ENCODE measurements at regions not wholly inside any gene's neighbourhood (a gene's known extent, or its start where the extent isn't known, plus 50 kb on each side); places are given as distances from the start of the nearest gene placed in this dataset.

DNA sequence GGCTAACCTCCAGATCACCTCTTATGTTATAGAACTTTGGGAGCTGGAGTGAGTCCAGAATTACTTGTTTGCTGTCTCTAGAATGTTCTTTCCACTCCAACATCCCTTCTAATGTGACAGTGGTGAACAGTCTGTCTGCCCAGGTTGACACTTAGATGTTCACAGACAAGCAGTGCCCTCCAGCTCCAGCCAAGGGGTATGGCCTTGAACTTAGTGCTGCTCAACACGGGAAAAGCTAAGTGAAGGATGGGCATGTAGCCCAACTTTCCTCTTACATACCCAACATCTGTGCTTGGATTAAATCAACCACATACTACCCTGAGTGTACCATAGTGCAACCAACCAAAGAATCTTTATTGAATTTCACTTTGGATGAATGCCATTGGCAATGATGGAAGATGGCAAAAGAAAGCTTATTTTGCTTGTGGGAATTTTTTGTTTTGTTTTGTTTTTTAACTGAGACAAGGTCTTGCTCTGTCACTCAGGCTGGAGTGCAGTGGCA lies 201.2 kb downstream of the NXNL2 start:
- TF ChIP-seq, protein P1, sequence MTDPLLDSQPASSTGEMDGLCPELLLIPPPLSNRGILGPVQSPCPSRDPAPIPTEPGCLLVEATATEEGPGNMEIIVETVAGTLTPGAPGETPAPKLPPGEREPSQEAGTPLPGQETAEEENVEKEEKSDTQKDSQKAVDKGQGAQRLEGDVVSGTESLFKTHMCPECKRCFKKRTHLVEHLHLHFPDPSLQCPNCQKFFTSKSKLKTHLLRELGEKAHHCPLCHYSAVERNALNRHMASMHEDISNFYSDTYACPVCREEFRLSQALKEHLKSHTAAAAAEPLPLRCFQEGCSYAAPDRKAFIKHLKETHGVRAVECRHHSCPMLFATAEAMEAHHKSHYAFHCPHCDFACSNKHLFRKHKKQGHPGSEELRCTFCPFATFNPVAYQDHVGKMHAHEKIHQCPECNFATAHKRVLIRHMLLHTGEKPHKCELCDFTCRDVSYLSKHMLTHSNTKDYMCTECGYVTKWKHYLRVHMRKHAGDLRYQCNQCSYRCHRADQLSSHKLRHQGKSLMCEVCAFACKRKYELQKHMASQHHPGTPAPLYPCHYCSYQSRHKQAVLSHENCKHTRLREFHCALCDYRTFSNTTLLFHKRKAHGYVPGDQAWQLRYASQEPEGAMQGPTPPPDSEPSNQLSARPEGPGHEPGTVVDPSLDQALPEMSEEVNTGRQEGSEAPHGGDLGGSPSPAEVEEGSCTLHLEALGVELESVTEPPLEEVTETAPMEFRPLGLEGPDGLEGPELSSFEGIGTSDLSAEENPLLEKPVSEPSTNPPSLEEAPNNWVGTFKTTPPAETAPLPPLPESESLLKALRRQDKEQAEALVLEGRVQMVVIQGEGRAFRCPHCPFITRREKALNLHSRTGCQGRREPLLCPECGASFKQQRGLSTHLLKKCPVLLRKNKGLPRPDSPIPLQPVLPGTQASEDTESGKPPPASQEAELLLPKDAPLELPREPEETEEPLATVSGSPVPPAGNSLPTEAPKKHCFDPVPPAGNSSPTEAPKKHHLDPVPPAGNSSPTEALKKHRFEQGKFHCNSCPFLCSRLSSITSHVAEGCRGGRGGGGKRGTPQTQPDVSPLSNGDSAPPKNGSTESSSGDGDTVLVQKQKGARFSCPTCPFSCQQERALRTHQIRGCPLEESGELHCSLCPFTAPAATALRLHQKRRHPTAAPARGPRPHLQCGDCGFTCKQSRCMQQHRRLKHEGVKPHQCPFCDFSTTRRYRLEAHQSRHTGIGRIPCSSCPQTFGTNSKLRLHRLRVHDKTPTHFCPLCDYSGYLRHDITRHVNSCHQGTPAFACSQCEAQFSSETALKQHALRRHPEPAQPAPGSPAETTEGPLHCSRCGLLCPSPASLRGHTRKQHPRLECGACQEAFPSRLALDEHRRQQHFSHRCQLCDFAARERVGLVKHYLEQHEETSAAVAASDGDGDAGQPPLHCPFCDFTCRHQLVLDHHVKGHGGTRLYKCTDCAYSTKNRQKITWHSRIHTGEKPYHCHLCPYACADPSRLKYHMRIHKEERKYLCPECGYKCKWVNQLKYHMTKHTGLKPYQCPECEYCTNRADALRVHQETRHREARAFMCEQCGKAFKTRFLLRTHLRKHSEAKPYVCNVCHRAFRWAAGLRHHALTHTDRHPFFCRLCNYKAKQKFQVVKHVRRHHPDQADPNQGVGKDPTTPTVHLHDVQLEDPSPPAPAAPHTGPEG (CRISPR knock-in tag; IDR thresholded peaks at IDR 0.05), result no peak
- TF ChIP-seq ZBTB43 (CRISPR knock-in tag; conservative IDR thresholded peaks at IDR 0.05) (no peak), AGO1 (IDR thresholded peaks at IDR 0.05; ENCODE audit: low read depth, low read length, poor library complexity, severe bottlenecking) (no peak), NR1H2 (CRISPR knock-in tag; IDR thresholded peaks at IDR 0.05; ENCODE audit: borderline replicate concordance, low read depth) (no peak), NR2C2 (CRISPR knock-in tag; IDR thresholded peaks at IDR 0.05; ENCODE audit: borderline replicate concordance) (no peak)
